Panc1 (cell line): ENCODE measurements at regions not wholly inside any gene's neighbourhood (a gene's known extent, or its start where the extent isn't known, plus 50 kb on each side); places are given as distances from the start of the nearest gene placed in this dataset.

Experiments
- ATAC-seq: fragments of 200-7000 bp; cut with Tn5 transposase; 2 replicates; pipeline ENCODE4 v1.9.1; 2020; ENCODE audit warnings: mild to moderate bottlenecking, moderate library complexity
- BruUV-seq: library from RNA; stranded (reverse); fragments of 400-500 nt; replicated peaks from 2 replicates; lab custom pipeline; 2021; lab: Mats Ljungman, UMichigan
- CTCF ChIA-PET: fragments of 300-600 bp; sonication (Branson Sonifier 250); formaldehyde crosslinking; loops from one replicate; lab custom pipeline; 2022; ENCODE audit warnings: antibody characterized with exemption; lab: Charles Lee
- POLR2A ChIA-PET: fragments of 300-600 bp; sonication (Branson Sonifier 250); formaldehyde crosslinking; loops from one replicate; lab custom pipeline; 2022; ENCODE audit warnings: antibody characterized with exemption; lab: Charles Lee
- DNase-seq: peaks from one replicate; pipeline ENCODE4 v3.0.0-alpha.2; 2010; ENCODE audit warnings: low read depth, low spot score
- H3K27ac ChIP-seq: 2 replicates; pipeline ENCODE4 v1.5.1; 2011; ENCODE audit warnings: mild to moderate bottlenecking, low read length, inconsistent platforms
- H3K27me3 ChIP-seq: fragments of 200-500 bp; sonication (Bioruptor generic); 2 replicates; pipeline ENCODE4 v1.6.0; 2014; ENCODE audit warnings: low read length, inconsistent platforms; ENCODE audit not compliant: control insufficient read depth, insufficient read depth
- H3K36me3 ChIP-seq: fragments of 200-500 bp; sonication (Bioruptor generic); 2 replicates; pipeline ENCODE4 v1.5.1; 2014; ENCODE audit warnings: inconsistent platforms, mild to moderate bottlenecking, low read length, moderate library complexity; ENCODE audit not compliant: control insufficient read depth, insufficient read depth
- H3K4me1 ChIP-seq: 2 replicates; pipeline ENCODE4 v1.5.1; 2011; ENCODE audit warnings: inconsistent platforms, mild to moderate bottlenecking, low read length, moderate library complexity; ENCODE audit not compliant: control insufficient read depth, insufficient read depth
- H3K4me3 ChIP-seq, 2 experiments: 2 replicates each; pipeline ENCODE4 v1.5.1; 2011 to 2012; ENCODE audit warnings: low read depth in 2 of 2, low read length in 2 of 2, mild to moderate bottlenecking in 2 of 2, inconsistent platforms in 1 of 2, moderate library complexity in 1 of 2
- H3K9me3 ChIP-seq: fragments of 200-500 bp; sonication (Bioruptor generic); 2 replicates; pipeline ENCODE4 v1.5.1; 2014; ENCODE audit warnings: low read depth, mild to moderate bottlenecking, inconsistent platforms, low read length, moderate library complexity; ENCODE audit not compliant: control insufficient read depth, insufficient read depth
- CTCF ChIP-seq: fragments of 450-650 bp; IDR thresholded peaks from 2 replicates; pipeline ENCODE4 v1.5.1; 2017; ENCODE audit warnings: mild to moderate bottlenecking
- POLR2AphosphoS5 ChIP-seq: IDR thresholded peaks from 2 replicates; pipeline ENCODE4 v1.6.1; 2012; ENCODE audit warnings: mild to moderate bottlenecking, low read depth, low read length, moderate library complexity
- REST ChIP-seq, 2 experiments: IDR thresholded peaks; 2 replicates each; pipeline ENCODE4 v1.6.1; 2011 to 2012; ENCODE audit warnings: low read depth in 2 of 2, control low read depth in 1 of 2, low read length in 1 of 2, mild to moderate bottlenecking in 1 of 2, moderate library complexity in 1 of 2; ENCODE audit not compliant: insufficient read depth in 1 of 2
- SIN3A ChIP-seq: IDR thresholded peaks from 2 replicates; pipeline ENCODE4 v1.6.1; 2012; ENCODE audit warnings: low read depth, mild to moderate bottlenecking, low read length, moderate library complexity, borderline replicate concordance; ENCODE audit not compliant: insufficient read depth
- TCF7L2 ChIP-seq: IDR thresholded peaks from 2 replicates; pipeline ENCODE4 v1.6.1; 2011; ENCODE audit warnings: mild to moderate bottlenecking, low read depth, low read length, inconsistent platforms
- in situ Hi-C: cut with HindIII; loops from 2 replicates; pipeline ENCODE4 v1.10.0; 2016; ENCODE audit warnings: low sequenced_read_pairs, low pct_unique_long_range_greater_than_20kb
- intact Hi-C: fragments of 100-400 bp; cut with micrococcal nuclease; formaldehyde crosslinking; loops from one replicate; pipeline ENCODE4 v1.10.0; 2022; ENCODE audit not compliant: unreplicated experiment

DNA sequence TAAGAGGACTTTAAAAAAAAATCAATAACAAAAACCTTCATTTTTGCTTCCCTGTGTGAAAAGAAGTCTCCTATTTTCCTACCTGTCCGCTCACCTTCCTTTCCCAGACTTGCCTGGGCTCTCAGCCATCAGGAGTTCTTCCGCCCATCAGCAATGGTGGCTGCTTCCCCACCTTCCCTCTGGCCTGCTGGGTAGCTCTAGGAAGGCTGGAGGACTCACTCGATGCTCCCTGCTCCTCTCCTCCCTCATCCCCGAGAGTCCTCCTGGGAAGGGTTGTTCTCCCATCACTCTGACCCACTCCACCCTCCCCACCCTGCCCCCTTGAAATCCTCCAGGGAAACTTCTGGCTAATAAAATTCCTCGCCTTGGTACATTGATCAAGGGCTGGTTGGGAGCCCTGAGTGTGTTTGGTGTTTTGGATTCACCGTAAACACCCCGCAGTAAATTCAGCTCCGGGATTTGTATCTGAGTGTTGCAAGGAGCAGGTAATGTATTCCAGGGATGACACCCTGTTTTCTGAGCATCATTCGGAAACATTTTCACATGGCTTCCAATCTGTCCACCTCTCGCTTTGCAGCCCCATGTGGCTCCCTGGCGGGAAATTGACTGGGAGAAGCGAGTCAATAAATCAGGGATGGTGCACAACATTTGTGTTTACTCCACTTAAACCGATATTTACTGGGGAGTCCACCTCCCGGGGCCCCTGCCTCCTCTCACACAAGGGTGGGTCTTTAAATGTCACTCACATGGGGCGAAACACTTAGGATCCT is 126.4 kb upstream of the SDK1 start:
- Histone ChIP-seq H3K36me3 (no peaks in the 10 kb centered on the region), H3K27ac (no peak overlapping the region), H3K27me3 (no peaks in the 10 kb centered on the region), H3K9me3 (no peaks in the 10 kb centered on the region), H3K4me1 (no peaks in the 10 kb centered on the region), H3K4me3 (no peak overlapping the region)
- DNase-seq, result no peak
- POLR2A ChIA-PET, result no interaction called here
- 0 out of 2 replicates have a peak, but pooled peaks have one; percentile 40 for ATAC-seq
- CTCF ChIA-PET, result interaction anchor here (0.7 kb wide), 1 partner anchor 43 kb away, joined by 4 read pairs; no protein-coding TSS in a partner anchor
- in situ Hi-C loops (no loop called here), intact Hi-C loops (no loop called here)
- no peak for TF ChIP-seq POLR2AphosphoS5
- no peak for TF ChIP-seq CTCF
- TF ChIP-seq REST (IDR thresholded peaks at IDR 0.05; ENCODE audit: insufficient read depth in 1 of 2, low read depth in 2 of 2, low read length in 1 of 2), result no peak
- no peak for TF ChIP-seq SIN3A
- no peak for TF ChIP-seq TCF7L2
- no TSS peak for BruUV-seq

- CTCF ChIA-PET, result interaction anchor here (0.7 kb wide), 1 partner anchor 42 kb away, joined by 4 read pairs; no protein-coding TSS in a partner anchor
- no peaks in the 10 kb centered on the region for H3K4me1 ChIP-seq
- no peaks in the 10 kb centered on the region for H3K36me3 ChIP-seq
- ATAC-seq (no peak), DNase-seq (no peak)
- no peak overlapping the region for H3K4me3 ChIP-seq
- intact Hi-C loops (no loop called here), in situ Hi-C loops (no loop called here)
- no peak overlapping the region for H3K27ac ChIP-seq
- H3K27me3 ChIP-seq, result no peaks in the 10 kb centered on the region
- no peak for TF ChIP-seq REST (IDR thresholded peaks at IDR 0.05; ENCODE audit: insufficient read depth in 1 of 2, low read depth in 2 of 2, low read length in 1 of 2)
- no peak for TF ChIP-seq CTCF
- no peak for TF ChIP-seq POLR2AphosphoS5
- TF ChIP-seq SIN3A, result no peak
- no peak for TF ChIP-seq TCF7L2
- POLR2A ChIA-PET, result no interaction called here
- H3K9me3 ChIP-seq, result no peaks in the 10 kb centered on the region
- BruUV-seq, result no TSS peak
Measured at GRCh38 chr7:3175285-3175902, 125.7 kb upstream of the SDK1 start.
